LNCaP clone FGC (cell line): ENCODE measurements at regions not wholly inside any gene's neighbourhood (a gene's known extent, or its start where the extent isn't known, plus 50 kb on each side); places are given as distances from the start of the nearest gene placed in this dataset.

Experiments used
- DNase-seq: peaks from one replicate; pipeline ENCODE4 v3.0.0-alpha.2; 2011; ENCODE audit warnings: low read depth
- H3K4me3 ChIP-seq: 2 replicates; pipeline ENCODE4 v1.5.1; 2011; ENCODE audit warnings: mild to moderate bottlenecking, low read depth, low read length, control low read depth
- TF ChIP-seq, protein P1 (sequence below): IDR thresholded peaks from 2 replicates; pipeline ENCODE4 v1.5.1; 2012; ENCODE audit warnings: mild to moderate bottlenecking; ENCODE audit not compliant: control insufficient read depth, insufficient read depth; ENCODE audit errors: extremely low read depth

GRCh38 chr5:90174236-90174635 lies 235.3 kb downstream of the CETN3 start:
- TF ChIP-seq, protein P1, sequence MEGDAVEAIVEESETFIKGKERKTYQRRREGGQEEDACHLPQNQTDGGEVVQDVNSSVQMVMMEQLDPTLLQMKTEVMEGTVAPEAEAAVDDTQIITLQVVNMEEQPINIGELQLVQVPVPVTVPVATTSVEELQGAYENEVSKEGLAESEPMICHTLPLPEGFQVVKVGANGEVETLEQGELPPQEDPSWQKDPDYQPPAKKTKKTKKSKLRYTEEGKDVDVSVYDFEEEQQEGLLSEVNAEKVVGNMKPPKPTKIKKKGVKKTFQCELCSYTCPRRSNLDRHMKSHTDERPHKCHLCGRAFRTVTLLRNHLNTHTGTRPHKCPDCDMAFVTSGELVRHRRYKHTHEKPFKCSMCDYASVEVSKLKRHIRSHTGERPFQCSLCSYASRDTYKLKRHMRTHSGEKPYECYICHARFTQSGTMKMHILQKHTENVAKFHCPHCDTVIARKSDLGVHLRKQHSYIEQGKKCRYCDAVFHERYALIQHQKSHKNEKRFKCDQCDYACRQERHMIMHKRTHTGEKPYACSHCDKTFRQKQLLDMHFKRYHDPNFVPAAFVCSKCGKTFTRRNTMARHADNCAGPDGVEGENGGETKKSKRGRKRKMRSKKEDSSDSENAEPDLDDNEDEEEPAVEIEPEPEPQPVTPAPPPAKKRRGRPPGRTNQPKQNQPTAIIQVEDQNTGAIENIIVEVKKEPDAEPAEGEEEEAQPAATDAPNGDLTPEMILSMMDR, result no peak
- H3K4me3 ChIP-seq, result no peak overlapping the region
- no peak for DNase-seq

- TF ChIP-seq, protein P1, result no peak
- no peak overlapping the region for H3K4me3 ChIP-seq
- no peak for DNase-seq
Measured at GRCh38 chr5:90173299-90174030, 236.1 kb downstream of the CETN3 start.

GRCh38 chr5:90171466-90171865 lies 238.1 kb downstream of the CETN3 start:
- H3K4me3 ChIP-seq, result no peak overlapping the region
- TF ChIP-seq, protein P1, result no peak
- DNase-seq, result no peak

DNA sequence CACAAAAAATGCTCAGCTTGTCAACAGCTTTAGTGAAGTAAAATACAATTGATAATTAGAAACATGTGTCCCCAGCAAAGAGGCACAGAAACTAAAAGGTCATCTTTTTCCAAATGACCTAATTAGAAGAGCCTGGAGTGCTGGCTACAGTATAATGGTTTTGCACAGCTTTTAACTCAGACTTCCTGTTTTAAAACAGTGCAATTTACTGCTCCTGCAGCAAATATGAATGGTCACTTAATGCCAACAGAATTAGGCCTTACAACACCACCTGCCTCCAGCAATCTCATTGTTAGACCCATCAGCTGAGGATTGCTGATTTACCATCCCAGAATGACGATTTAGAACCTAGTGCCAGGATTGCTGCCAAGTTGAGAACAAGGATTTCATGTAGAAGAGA lies 239.3 kb downstream of the CETN3 start:
- no peak overlapping the region for H3K4me3 ChIP-seq
- DNase-seq, result no peak
- TF ChIP-seq, protein P1, result no peak

DNA sequence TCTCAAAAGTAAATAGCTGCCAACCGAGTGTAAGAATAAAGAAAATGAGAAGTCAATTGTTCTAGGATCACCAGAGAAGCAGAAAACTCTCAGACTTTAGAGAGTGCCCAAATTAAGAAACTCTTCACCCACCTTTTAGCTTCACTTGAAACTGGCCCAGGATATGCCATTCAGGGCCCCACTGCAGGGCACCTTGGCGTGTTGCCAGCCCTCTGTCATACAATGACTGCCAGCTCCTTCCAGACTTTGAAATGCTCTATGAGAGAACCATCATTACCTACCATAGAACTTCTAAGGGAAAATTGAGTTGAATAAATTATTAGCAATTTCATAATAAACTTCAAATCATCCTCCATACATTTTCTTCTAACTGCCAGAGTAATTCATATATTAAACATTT lies 240.5 kb downstream of the CETN3 start:
- no peak for DNase-seq
- no peak overlapping the region for H3K4me3 ChIP-seq
- TF ChIP-seq, protein P1, result no peak

DNA sequence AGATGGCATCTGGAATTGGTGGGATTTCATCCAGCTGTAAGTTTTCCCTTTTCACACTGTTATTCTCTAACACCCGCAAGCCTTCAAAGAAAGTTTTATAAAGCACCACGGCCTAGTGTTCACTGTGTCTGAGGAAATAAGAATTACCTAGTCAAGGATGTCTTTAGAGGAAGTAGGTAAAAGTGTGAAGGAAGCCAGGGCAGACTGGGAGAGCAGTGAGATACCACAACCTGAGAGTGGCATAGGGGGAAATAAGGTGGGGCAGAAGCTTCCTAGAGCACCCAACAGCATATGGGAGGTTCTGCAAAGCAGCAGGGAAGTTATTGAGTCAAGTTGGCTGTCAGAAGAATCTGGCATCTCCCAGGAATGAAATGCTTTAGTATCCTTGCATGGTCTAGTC lies 241.2 kb downstream of the CETN3 start:
- H3K4me3 ChIP-seq, result no peak overlapping the region
- no peak for DNase-seq
- TF ChIP-seq, protein P1, result no peak

DNA sequence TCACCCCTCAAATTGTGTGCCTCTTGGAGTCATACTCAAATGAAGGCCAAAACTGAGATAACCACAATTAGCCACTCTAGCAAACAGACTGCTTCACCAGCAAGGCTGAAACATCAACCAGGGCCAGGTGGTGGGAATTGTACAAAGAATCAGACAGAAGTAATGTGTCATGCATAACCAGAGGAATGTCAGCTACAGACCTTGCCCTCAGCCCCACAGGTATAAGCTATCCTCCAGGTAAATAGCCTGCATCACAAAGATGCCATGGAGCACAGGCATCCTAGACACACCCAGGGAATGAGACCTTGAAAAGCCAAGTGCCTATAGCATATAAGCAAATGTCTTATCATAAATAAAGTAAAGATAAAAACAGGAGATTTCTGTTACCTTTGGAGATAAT lies 242.7 kb downstream of the CETN3 start:
- TF ChIP-seq, protein P1, result no peak
- H3K4me3 ChIP-seq, result no peak overlapping the region
- no peak for DNase-seq
